GM18517 (cell line): ENCODE measurements at regions not wholly inside any gene's neighbourhood (a gene's known extent, or its start where the extent isn't known, plus 50 kb on each side); places are given as distances from the start of the nearest gene placed in this dataset.

Source experiments
- ATAC-seq: cut with Tn5 transposase; IDR thresholded peaks from one replicate; pipeline ENCODE4 v1.9.1; 2021; ENCODE audit warnings: mild to moderate bottlenecking, moderate library complexity; ENCODE audit not compliant: unreplicated experiment

DNA sequence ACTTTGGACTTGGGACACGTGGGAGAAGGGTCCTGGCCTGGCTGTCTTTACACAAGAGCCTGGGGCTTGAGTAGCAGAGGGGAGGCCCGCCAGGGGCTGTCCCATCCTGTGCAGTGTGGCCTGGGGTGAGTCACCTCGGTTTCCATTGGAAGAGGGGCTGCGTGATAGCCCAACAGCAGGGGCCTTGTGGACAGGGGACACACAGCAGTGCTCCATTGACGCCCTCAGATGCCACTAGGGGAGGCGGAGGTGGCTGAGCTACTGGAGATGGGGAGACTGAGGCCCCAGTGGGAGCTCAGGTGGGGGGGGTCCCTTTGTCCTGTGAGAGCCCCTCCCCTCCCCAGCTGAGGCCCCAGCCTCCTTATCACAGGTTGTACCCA is 50.0 kb upstream of the RNU6ATAC start:
- ATAC-seq = no peak

DNA sequence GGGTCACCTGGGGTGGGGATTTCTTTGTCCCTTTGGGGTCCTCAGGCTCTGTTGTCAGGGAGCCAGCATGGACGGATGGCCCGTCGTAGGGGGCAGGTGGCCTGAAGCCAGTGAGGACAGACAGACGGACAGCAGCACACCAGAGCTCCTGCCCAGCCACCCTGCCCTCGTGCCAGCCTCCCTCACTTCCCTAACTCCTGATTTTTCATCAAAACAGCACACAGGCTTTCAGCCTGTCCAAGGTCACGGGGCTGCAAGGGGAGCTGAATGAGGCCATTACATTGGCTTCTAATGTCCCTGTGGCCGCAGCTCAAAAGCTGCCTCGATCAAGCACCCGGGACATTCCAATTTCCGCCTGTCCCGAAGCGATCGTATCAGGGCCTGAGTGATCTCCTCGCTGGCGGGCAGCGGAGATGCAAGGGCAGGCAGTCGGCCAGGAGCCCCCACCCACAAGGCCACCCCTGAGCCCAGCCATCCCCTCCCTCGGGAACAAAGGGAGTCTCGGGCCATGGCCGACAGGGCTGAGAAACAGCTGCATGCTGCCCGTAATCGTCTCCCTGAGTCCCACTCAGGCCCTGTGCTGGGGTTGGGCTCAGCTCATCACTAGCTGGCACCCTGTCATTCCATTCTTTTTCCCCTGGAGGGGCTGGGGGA is 50.5 kb upstream of the RNU6ATAC start:
- ATAC-seq = no peak

- ATAC-seq = no peak
Observed at GRCh38 chr9:134215420-134215698, 51.0 kb upstream of the RNU6ATAC start.

GRCh38 chr9:134215699-134216448 is 51.5 kb upstream of the RNU6ATAC start:
- no peak for ATAC-seq

GRCh38 chr9:134216449-134216951 is 52.1 kb upstream of the RNU6ATAC start:
- no peak for ATAC-seq

DNA sequence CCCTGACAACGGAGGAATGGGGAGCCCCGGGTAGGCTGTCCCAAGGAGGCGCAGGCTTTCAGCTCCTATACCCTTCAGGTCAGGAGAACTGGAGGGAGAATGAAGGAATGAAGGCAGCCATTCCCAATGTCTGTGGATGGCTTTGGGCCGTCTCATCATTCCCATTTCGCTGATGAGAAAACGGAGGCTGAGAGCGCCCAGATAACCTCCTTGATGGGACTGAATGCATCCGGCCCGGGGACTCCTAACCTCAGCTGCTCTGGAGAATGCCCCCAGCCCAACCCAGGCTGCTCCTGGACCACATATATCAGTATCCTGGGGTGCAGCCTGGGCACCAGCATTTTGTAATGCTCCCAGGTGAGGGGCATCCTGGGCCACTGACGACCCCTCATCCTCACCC is 52.6 kb upstream of the RNU6ATAC start:
- no peak for ATAC-seq

DNA sequence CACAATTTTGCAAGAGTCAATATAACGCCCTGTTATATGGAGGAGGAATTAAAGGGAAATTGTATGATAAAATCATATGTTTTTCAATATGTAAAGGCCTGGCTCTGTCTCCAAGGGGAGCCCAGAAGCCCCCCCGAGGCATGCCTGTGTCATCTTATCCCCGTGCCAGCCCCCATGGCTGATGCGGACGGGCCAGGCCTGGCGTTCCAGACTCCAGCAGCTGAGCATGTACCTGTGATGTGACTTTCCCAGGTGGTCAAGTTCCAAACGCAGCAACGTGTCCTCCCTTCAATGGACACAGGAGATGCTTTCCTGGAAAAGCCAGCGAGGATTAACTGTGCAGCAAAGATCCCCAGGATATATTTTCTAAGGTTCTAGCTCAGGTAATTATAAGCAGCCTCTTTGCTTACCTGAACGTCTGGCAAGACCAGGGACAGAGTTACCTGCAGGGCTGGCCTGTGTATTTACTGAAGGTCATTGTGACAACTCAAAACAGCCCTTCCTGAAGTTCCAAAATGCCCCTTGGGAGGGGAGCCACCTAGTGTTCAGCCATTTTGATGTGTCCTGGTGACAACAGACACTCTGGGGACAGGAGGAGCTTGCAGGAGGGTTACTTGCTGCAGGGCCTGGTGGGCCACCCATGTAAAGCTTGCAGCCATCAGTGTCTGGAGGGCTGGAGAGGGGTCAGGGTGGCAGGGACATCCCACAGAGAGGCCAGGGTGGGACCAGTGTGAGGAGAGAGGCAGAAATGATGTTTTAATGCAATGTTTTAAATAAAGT is 53.3 kb upstream of the RNU6ATAC start:
- ATAC-seq = no peak

GRCh38 chr9:134218230-134218629 is 53.9 kb upstream of the RNU6ATAC start:
- ATAC-seq = no peak

DNA sequence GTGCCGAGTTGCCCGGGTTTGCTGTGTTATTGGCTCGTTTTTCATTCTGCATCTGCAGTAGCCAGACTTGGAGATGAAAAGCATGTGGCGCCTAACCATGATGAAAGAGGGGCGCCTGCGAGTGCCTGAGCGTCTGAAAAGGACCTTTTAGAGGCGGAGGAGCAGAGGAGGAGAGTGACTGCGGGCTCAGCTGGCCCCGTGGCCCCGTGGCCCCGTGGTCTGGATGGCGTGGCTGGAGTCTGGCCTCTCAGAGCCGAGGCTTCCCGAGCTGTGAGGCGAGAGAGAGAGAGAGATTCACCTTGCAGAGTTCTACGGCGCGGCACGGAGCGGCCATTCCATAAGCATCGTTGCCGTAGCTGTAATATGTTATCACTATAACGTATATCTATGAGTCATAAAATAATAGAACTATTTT is 55.3 kb upstream of the RNU6ATAC start:
- no peak for ATAC-seq

DNA sequence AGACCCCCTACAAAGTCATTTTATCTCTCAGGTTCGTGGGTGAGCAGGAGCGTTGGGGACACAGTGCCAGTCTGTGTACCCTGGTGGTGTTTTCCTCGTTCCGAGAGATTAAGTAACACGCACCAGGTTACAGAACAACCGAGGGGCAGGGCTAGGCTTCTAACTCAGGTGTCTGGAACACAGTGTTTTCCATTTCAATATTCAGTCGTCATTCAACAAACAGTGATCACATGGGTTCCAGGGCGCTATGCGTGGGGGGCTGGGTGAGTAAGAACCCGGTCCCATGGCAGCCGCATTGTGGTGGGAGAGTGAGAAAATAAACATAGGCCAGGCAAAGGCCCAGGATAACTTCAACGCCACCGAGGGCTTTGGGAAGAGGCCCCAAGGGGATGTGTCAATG is 55.9 kb upstream of the RNU6ATAC start:
- ATAC-seq = no peak

GRCh38 chr9:134221273-134222017 is 57.1 kb upstream of the RNU6ATAC start:
- no peak for ATAC-seq

DNA sequence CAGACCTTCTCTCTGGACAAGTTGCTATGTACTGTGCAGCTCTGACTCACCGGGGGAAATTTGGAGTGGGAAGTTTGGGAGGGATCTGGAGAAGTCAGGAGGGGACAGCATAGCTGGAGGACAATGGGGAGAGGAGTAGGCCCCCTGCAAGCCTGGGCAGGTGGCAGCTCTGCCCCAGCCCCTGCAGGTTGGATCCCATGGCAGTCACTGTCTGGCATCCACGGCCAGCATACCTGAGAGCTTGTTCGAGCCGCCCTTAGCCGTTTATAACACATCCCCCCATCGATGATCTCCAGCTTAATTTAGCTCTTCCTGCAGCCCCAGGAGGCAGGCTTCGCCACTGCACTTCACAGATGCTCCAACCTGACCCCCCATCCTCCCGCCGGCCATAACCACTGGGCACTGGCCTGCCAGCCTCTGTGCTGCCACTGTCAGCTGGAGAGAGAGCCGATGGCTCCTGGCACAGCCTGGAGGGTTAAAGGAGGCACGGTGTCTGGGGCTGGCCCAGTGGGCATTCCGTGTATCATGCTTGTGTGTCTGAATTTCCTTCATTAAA is 57.7 kb upstream of the RNU6ATAC start:
- no peak for ATAC-seq

DNA sequence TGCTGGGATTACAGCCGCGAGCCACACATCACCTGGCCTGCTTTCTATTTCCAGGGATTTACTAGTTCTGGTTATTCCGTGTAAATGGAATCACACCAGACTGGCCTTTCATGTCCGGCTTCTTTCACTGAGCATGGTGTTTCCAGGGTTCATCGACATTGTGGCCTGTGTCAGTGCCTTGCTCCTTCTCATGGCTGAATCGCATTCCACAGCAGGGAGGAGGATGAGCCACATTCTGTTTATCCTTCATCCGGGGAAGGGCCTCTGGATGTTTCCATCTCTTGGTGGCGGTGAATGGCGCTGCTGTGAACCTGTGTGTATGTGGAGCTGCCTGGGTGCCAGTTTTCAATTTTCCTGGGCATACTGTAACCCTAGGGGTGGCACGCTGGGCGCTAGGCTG is 58.7 kb upstream of the RNU6ATAC start:
- ATAC-seq = no peak

DNA sequence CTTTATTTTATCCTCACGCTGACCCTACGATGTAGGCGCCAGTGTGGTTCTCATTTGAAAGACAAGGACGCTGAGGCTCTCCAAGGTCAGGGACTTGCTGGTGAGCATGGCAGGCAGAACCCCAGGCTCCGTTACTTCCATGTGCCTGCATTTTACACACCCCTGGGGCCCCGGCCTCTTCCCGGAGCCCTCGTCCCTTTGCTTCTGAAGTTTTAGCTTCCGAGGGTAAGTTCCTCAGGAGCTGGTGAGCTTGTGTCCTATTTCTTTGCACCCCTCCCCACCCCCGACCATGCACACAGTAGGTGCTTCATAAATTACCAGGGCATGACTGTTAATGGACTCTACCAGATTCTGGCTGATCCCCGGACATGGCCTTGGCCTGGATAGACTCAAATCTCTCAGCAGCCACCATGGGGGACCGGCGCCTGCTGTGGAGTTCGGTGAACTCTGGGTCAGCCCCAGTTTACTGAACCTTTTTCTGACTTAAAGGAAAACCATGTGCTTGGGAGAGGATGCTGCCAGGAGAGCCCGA is 59.3 kb upstream of the RNU6ATAC start:
- ATAC-seq = no peak

DNA sequence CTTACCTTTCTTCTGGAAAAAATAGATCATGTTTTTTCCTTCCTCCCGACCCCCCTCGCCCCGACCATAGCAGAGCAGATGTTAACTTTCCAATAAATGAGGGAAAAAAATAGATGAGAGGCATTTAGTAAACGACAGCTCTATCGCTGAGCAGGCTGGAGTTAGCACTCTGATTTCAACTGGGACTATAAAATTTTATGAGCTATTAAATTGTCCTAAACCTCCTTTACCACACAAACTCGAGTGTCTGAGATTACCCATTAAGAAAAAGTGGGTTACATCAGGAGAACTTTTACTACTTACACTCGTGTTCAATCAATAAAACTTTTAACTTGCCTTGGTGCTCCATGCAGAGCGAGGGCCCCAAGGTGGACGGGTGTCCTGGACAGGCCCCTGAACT is 59.8 kb upstream of the RNU6ATAC start:
- no peak for ATAC-seq

- no peak for ATAC-seq
Observed at GRCh38 chr9:134224567-134225093, 60.3 kb upstream of the RNU6ATAC start.

DNA sequence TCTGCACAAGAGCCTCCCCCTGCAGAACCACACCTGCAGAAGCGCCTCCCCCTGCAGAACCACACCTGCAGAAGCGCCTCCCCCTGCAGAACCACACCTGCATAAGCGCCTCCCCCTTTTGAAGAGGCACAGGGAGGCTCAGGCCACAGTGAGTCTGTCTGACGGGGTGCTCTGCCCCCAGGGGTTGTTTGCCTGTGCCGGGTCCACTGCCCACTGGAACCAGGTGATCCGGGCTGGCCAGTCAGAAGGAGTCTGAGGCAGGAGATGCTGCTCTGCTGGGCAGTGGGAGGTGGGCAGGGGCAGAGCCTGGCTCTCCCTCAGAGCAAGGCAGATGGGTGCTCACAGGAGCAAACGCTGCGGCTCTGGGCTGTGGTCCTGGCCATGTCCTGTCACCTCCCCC is 60.8 kb upstream of the RNU6ATAC start:
- ATAC-seq = no peak

- ATAC-seq = no peak
Observed at GRCh38 chr9:134225816-134226215, 61.5 kb upstream of the RNU6ATAC start.

GRCh38 chr9:134226221-134226930 is 62.0 kb upstream of the RNU6ATAC start:
- ATAC-seq = no peak
